CD4-positive, alpha-beta T cell (primary cell): ENCODE measurements at regions not wholly inside any gene's neighbourhood (a gene's known extent, or its start where the extent isn't known, plus 50 kb on each side); places are given as distances from the start of the nearest gene placed in this dataset.

Source experiments
- ATAC-seq: fragments of 200-7000 bp; cut with Tn5 transposase; one replicate; pipeline ENCODE4 v1.10.0; 2022; ENCODE audit warnings: mild to moderate bottlenecking; ENCODE audit not compliant: poor library complexity
- CTCF ChIA-PET: fragments of 350-600 bp; sonication (Branson Sonifier 250); formaldehyde crosslinking; loops from one replicate; lab custom pipeline; 2021; ENCODE audit warnings: antibody characterized with exemption, inconsistent platforms; lab: Charles Lee
- POLR2A ChIA-PET: fragments of 350-600 bp; sonication (Branson Sonifier 250); formaldehyde crosslinking; loops from one replicate; lab custom pipeline; 2021; ENCODE audit warnings: antibody characterized with exemption, inconsistent platforms; lab: Charles Lee
- DNase-seq, 14 experiments: peaks; one replicate each; pipeline ENCODE4 v3.0.0-alpha.2; 2013 to 2020; ENCODE audit warnings: mixed read lengths in 2 of 14
- H3K27ac ChIP-seq, 2 donors: one replicate each; pipeline versions ENCODE4 v1.5.1 to v1.7.0; 2013; ENCODE audit warnings: low read length in 2 of 2, low read depth in 1 of 2, mild to moderate bottlenecking in 1 of 2
- H3K27me3 ChIP-seq, 2 experiments: 1 replicate in 1 of 2; 2 replicates in 1 of 2; pipeline versions ENCODE4 v1.6.1 to v1.7.0; 2013; ENCODE audit warnings: low read length in 2 of 2, control low read depth in 1 of 2, mild to moderate bottlenecking in 1 of 2, moderate library complexity in 1 of 2; ENCODE audit not compliant: insufficient read depth in 2 of 2, control insufficient read depth in 1 of 2
- H3K36me3 ChIP-seq: one replicate; pipeline ENCODE4 v1.6.1; 2013; ENCODE audit warnings: low read length, control low read depth; ENCODE audit not compliant: insufficient read depth
- H3K4me1 ChIP-seq: one replicate; pipeline ENCODE4 v1.6.1; 2013; ENCODE audit warnings: low read length, control low read depth; ENCODE audit not compliant: insufficient read depth
- H3K4me3 ChIP-seq: one replicate; pipeline ENCODE4 v1.5.1; 2013; ENCODE audit warnings: mild to moderate bottlenecking, low read length, moderate library complexity
- H3K9me3 ChIP-seq, 2 experiments: 1 replicate in 1 of 2; 2 replicates in 1 of 2; pipeline versions ENCODE4 v1.6.1 to v1.7.0; 2013; ENCODE audit warnings: low read length in 2 of 2, mild to moderate bottlenecking in 2 of 2, control low read depth in 1 of 2, moderate library complexity in 1 of 2; ENCODE audit not compliant: control insufficient read depth in 1 of 2, insufficient read depth in 1 of 2
- H3K27ac Mint-ChIP-seq: one replicate; pipeline ENCODE4 v1.8.0; 2020; ENCODE audit warnings: mixed read lengths
- H3K27me3 Mint-ChIP-seq: one replicate; pipeline ENCODE4 v1.8.0; 2021; ENCODE audit warnings: mixed read lengths
- H3K36me3 Mint-ChIP-seq: one replicate; pipeline ENCODE4 v1.8.0; 2021; ENCODE audit warnings: low read depth, mixed read lengths
- H3K4me1 Mint-ChIP-seq: one replicate; pipeline ENCODE4 v1.8.0; 2021; ENCODE audit warnings: low read depth, mixed read lengths
- H3K4me3 Mint-ChIP-seq: one replicate; pipeline ENCODE4 v1.8.0; 2020; ENCODE audit warnings: mild to moderate bottlenecking, mixed read lengths
- H3K9me3 Mint-ChIP-seq: one replicate; pipeline ENCODE4 v1.8.0; 2020; ENCODE audit warnings: mixed read lengths
- intact Hi-C, 2 experiments: fragments of 100-400 bp; cut with DNase I in 1 of 2; cut with micrococcal nuclease in 1 of 2; formaldehyde crosslinking; loops; one replicate each; pipeline versions ENCODE4 v1.15.1 to v1.9.0; 2023 to 2025; cut with DNase I, micrococcal nuclease
- TF ChIP-seq, protein P1 (sequence below): fragments of 200-600 bp; IDR thresholded peaks from one replicate; pipeline ENCODE4 v1.8.0; 2022; ENCODE audit warnings: antibody characterized with exemption, mild to moderate bottlenecking

DNA sequence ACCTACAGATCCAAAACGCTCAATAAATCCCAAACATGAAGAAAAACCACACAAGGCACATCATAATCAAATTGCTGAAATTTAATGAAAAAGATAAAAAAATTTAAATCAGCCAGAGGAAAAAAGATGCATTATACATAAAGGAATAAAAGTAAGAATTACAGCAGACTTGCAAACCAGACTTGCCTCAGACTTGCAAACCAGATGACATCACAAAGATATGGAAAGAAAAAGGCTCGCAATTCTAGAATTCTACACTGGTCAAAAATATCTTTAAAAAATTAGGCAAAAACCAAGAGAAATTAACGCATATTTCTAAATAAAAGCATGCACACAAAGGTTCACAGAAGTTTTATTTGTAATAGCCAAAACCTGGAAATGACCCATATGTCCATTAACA lies 188.0 kb upstream of the NAMPT start:
- ATAC-seq (no peak), DNase-seq (no peak)
- H3K36me3 ChIP-seq = no peaks in the 10 kb centered on the region
- TF ChIP-seq, protein P1, sequence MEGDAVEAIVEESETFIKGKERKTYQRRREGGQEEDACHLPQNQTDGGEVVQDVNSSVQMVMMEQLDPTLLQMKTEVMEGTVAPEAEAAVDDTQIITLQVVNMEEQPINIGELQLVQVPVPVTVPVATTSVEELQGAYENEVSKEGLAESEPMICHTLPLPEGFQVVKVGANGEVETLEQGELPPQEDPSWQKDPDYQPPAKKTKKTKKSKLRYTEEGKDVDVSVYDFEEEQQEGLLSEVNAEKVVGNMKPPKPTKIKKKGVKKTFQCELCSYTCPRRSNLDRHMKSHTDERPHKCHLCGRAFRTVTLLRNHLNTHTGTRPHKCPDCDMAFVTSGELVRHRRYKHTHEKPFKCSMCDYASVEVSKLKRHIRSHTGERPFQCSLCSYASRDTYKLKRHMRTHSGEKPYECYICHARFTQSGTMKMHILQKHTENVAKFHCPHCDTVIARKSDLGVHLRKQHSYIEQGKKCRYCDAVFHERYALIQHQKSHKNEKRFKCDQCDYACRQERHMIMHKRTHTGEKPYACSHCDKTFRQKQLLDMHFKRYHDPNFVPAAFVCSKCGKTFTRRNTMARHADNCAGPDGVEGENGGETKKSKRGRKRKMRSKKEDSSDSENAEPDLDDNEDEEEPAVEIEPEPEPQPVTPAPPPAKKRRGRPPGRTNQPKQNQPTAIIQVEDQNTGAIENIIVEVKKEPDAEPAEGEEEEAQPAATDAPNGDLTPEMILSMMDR = no peak
- H3K4me1 ChIP-seq = no peaks in the 10 kb centered on the region
- Mint-ChIP-seq H3K4me3 (no peak overlapping the region), H3K9me3 (no peaks in the 10 kb centered on the region), H3K4me1 (no peaks in the 10 kb centered on the region), H3K36me3 (no peaks in the 10 kb centered on the region), H3K27ac (no peak overlapping the region), H3K27me3 (peaks cover 11% of the 10 kb centered on the region)
- peaks cover 0 to 3% of the 10 kb centered on the region in 2 experiments for H3K27me3 ChIP-seq
- no peak overlapping the region for H3K4me3 ChIP-seq
- CTCF ChIA-PET = no interaction called here
- H3K9me3 ChIP-seq = no peaks in the 10 kb centered on the region
- POLR2A ChIA-PET = no interaction called here
- H3K27ac ChIP-seq = no peak overlapping the region
- intact Hi-C loops = no loop called here

DNA sequence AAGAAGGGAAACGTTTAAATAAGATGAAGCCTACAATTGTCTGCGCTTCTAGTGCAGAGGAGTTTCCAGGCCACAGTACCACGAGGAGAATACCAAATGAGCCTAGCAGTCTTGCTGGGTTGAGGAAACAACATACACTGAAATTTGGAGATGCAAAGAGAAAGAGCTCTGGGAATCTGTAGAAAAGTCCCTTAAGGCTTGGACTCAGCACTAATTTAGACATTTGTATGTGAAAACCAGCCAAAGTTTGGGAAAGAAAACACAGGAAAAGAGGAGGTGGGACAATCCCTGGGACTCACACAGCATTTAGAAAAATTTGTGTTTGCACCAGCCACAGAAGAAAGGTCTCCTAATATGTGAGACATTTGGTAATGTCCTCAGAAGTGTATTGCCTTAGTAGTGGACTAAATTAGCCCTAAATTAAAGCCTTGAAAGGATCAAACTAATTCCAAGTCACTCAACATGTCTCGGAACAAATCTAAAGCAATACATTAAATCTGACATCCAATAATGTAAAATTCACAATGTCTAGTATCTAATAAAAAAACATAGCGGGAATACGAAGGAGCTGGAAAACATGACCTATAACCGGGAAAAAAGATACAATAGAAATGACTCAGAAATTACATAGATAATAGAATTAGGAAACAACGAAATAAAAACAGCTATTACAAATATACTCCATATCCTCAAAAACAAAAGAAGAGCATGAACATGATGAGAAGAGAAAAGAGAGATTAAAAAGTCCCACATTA lies 187.1 kb upstream of the NAMPT start:
- Mint-ChIP-seq H3K36me3 (no peaks in the 10 kb centered on the region), H3K9me3 (no peaks in the 10 kb centered on the region), H3K4me1 (no peaks in the 10 kb centered on the region), H3K27ac (no peak overlapping the region), H3K4me3 (no peak overlapping the region), H3K27me3 (peaks cover 11% of the 10 kb centered on the region)
- H3K4me3 ChIP-seq = no peak overlapping the region
- DNase-seq (no peak), ATAC-seq (no peak)
- intact Hi-C loops = no loop called here
- peaks cover 0 to 3% of the 10 kb centered on the region in 2 experiments for H3K27me3 ChIP-seq
- H3K9me3 ChIP-seq = no peaks in the 10 kb centered on the region
- no peaks in the 10 kb centered on the region for H3K4me1 ChIP-seq
- TF ChIP-seq, protein P1 = no peak
- H3K36me3 ChIP-seq = no peaks in the 10 kb centered on the region
- H3K27ac ChIP-seq = no peak overlapping the region
- ChIA-PET POLR2A (no interaction called here), CTCF (no interaction called here)

DNA sequence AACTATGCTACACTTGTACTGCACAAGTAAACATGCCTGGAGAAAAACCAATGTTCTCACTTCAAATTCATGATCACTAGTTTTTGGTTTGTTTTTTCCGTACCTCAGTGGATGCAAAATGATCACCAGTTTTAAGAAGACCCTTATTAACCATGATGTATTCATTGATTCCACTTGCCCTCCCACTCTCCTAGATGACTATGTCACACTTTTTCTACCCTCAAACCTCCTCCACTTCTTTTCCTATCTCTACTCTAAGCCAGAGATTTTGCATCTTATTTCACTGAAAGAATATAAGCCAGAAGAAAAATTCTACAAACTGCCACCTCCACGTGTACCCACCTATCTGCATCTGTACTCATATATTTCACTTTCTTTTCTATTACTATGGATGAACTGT lies 186.2 kb upstream of the NAMPT start:
- H3K27me3 ChIP-seq = peaks cover 0 to 3% of the 10 kb centered on the region in 2 experiments
- no peak for ATAC-seq
- no peak overlapping the region for H3K27ac Mint-ChIP-seq
- H3K9me3 Mint-ChIP-seq = no peaks in the 10 kb centered on the region
- intact Hi-C loops = no loop called here
- POLR2A ChIA-PET = no interaction called here
- DNase-seq = no peak
- no peaks in the 10 kb centered on the region for H3K4me1 Mint-ChIP-seq
- no peak overlapping the region for H3K4me3 Mint-ChIP-seq
- H3K9me3 ChIP-seq = no peaks in the 10 kb centered on the region
- CTCF ChIA-PET = no interaction called here
- no peak overlapping the region for H3K27ac ChIP-seq
- no peaks in the 10 kb centered on the region for H3K36me3 Mint-ChIP-seq
- H3K4me1 ChIP-seq = no peaks in the 10 kb centered on the region
- H3K36me3 ChIP-seq = no peaks in the 10 kb centered on the region
- H3K27me3 Mint-ChIP-seq = peaks cover 11% of the 10 kb centered on the region
- H3K4me3 ChIP-seq = no peak overlapping the region
- TF ChIP-seq, protein P1 = no peak
